HepG2 (cell line): ENCODE measurements at regions not wholly inside any gene's neighbourhood (a gene's known extent, or its start where the extent isn't known, plus 50 kb on each side); places are given as distances from the start of the nearest gene placed in this dataset.

Experiments used
- CTCF ChIP-seq: sonication (generic); formaldehyde crosslinking; IDR thresholded peaks from 2 replicates; pipeline ENCODE4 v1.5.0; 2020; ENCODE audit warnings: mild to moderate bottlenecking, missing genetic modification reagents, moderate library complexity
- RBFOX2 ChIP-seq: fragments of 200-400 bp; formaldehyde crosslinking; IDR thresholded peaks from 2 replicates; pipeline ENCODE4 v1.6.1; 2017; ENCODE audit warnings: low read depth, mild to moderate bottlenecking, low read length
- ZNF570 ChIP-seq: sonication (generic); formaldehyde crosslinking; IDR thresholded peaks from 2 replicates; pipeline ENCODE4 v1.4.0; 2020; ENCODE audit warnings: mild to moderate bottlenecking, missing genetic modification reagents, borderline replicate concordance

- TF ChIP-seq CTCF (CRISPR knock-in tag) (no peak), ZNF570 (CRISPR knock-in tag) (no peak), RBFOX2 (no peak)
These were observed 239.9 kb downstream of the ZNF516 start for GRCh38 chr18:76255070-76255683.
